LoVo (cell line): ENCODE measurements at regions not wholly inside any gene's neighbourhood (a gene's known extent, or its start where the extent isn't known, plus 50 kb on each side); places are given as distances from the start of the nearest gene placed in this dataset.
"Not testable (repeated sequence)": the region's sequence is repeated elsewhere in the genome, so short reads cannot be mapped to it uniquely, and the experiment has no call there.

Experiments
- DNase-seq: peaks from one replicate; pipeline ENCODE4 v3.0.0-alpha.2; 2016; ENCODE audit warnings: low spot score

- DNase-seq, result no peak
Observed at GRCh38 chr13:21913010-21913409, 242.1 kb downstream of the FGF9 start.

GRCh38 chr13:21917086-21918015 is 246.5 kb downstream of the FGF9 start:
- DNase-seq, result peak; percentile 52

DNA sequence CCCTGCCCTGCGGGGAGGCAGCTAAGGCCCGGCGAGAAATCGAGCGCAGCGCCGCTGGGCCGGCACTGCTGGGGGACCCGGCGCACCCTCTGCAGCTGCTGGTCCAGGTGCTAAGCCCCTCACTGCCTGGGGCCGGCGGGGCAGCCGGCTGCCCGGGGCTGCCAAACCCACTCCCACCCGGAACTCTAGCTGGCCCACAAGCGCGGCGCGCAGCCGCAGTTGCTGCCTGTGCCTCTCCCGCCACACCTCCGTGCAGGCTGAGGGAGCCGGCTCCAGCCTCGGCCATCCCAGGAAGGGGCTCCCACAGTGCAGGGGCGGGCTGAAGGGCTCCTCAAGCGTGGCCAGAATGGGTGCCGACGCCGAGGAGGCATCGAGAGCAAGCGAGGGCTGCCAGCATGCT is 249.9 kb downstream of the FGF9 start:
- not testable (repeated sequence) for DNase-seq

GRCh38 chr13:21924958-21925357 is 254.1 kb downstream of the FGF9 start:
- DNase-seq, result no peak

GRCh38 chr13:21925720-21926119 is 254.8 kb downstream of the FGF9 start:
- DNase-seq, result no peak

DNA sequence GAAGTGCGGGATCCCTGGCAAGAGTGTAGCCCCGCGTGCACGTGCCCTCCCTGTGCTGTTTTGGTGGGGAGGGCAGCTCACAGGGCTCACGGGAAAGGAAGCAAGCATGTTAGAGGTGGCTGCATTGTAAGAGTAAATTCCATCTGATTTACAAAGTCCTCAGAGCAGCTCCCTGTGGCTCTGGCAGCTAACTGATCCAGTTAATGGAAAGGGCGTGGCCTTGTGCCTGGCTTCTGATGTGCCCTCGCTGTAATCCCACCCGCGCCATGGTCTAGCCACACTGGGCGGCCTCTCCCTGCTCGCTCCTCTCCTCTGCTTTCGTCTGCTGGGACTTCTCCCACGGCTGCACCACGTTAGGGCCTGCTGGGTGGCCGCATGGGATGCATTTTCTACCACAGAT is 258.5 kb downstream of the FGF9 start:
- no peak for DNase-seq

DNA sequence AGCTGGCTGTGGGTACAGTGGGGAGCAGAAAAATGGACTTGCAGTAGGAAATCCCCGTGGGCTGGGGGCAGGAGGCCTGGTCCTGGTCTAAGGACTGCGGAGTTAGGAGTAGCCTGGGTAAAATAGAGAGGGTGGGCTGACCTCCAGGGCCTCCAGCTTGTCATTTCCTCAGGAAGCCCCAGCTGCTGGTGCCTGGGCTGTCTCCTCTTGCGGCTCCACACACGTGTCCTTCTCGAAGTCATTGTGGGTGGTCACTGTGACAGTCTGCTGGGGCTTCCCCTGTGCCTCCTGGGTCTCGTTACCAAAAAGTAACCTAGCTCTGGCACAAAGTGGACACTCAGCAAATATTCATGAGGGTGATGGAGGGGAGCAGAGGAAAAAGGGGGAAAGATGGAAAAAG is 259.7 kb downstream of the FGF9 start:
- DNase-seq, result no peak

DNA sequence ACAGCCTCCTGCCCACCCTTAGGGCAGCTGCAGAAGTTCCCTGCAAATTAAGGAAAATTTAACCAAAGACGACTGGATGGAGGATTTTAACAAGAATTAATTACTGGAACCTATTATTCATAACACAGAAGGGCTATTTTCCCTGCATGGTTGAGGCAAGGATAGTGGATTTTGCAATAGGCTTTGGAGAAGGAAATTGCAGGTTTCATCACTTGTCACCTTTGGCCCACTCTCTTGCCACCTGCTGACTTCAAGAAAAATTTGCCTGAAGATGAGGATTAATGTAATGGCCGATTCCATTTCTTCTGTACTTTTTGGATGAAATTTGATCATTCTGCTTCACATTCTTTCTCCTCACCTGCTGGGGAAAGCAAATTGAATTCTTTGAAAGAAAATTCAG is 261.7 kb downstream of the FGF9 start:
- no peak for DNase-seq

DNA sequence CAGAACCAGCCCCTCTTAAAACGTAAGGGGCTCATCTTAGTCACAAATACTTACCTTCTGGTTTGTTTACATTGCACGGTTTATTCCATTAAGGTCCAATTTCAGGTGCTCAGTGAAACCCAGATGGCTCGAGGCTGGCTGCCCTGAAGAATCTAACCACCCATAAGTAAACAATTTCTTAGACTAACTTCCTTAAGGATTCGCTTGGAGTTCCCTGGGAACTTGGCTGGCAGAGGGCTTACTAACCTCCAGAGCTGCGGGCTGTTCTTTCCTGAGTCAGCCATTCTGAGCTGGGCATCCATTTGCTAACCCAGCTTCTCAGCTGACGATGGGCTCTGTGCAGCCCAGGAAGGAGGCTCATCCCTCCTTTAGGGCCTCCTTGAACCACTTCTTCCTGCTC is 262.1 kb downstream of the FGF9 start:
- DNase-seq, result no peak

- no peak for DNase-seq
Observed at GRCh38 chr13:21934284-21934683, 263.4 kb downstream of the FGF9 start.

DNA sequence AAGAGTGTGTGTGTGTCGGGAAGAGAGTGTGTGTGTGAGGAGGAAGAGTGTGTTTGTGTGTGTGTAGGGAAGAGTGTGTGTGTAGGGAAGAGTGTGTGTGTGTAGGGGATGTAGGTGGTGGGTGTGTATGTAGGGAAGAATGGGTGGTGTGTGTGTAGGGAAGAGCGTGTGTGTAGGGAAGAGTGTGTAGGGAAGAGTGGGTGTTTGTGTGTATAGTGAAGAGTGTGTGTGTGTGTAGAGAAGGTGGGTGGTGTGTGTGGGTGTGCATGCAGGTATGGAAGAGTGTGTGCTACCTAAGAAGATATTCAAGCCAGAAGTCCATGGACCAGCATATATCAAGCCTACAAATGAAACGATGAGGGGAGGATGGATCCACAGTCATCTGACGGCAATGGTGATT is 265.8 kb downstream of the FGF9 start:
- DNase-seq, result no peak

- no peak for DNase-seq
Observed at GRCh38 chr13:21938168-21938567, 267.3 kb downstream of the FGF9 start.

DNA sequence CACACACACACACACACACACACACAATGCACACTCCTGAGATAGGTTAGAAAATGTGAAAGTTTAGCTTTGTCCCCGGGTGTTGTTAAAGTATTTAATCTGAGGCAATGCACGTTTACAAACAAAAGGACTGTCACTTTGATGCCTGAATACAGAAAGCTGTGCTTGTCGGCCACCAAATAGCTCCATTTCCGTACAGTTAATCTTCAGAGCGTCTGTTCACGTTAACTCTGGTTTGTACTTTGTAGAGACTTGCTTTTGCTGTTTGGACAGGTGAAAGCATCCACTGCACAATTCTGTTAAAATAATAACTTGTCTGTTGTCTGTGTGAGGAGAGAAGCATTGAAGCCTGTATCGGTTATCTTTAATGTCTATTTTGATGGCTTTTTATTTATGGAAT is 267.8 kb downstream of the FGF9 start:
- DNase-seq, result no peak

DNA sequence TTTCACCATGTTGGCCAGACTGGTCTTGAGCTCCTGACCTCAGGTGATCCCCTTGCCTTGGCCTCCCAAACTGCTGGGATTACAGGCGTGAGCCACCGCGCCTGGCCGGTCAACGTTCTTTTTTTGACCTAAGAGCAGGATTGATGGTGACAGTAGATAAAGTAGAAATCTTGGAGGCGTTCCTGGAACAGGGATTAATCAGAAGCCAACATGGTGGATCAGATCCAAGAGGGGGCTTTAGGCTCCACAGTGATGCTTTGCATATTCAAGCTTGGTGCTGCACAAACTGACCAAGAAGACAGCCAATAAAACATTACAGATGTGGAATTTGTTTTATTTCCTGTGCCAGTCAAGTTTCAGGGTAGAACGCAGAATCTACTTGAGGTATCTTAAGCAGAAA is 271.2 kb downstream of the FGF9 start:
- DNase-seq, result no peak

- DNase-seq, result no peak
Observed at GRCh38 chr13:21944610-21945009, 273.7 kb downstream of the FGF9 start.

DNA sequence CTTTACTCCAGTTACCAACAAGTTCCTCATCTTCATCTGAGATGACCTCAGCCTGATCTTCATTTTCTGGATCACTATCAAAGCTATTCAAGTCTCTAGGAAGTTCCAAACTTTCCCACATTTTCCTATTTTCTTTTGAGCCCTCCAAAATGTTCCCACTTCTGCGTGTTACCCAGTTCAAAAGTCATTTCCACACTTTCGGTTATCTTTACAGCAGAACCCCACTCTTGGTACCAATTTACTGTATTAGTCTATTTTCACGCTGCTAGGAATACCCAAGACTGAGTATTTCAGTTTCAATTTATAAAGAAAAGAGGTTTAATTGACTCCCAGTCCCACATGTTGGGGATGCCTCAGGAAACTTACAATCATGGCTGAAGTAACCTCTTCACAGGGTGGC is 274.3 kb downstream of the FGF9 start:
- no peak for DNase-seq

GRCh38 chr13:21946964-21947363 is 276.1 kb downstream of the FGF9 start:
- DNase-seq, result no peak

DNA sequence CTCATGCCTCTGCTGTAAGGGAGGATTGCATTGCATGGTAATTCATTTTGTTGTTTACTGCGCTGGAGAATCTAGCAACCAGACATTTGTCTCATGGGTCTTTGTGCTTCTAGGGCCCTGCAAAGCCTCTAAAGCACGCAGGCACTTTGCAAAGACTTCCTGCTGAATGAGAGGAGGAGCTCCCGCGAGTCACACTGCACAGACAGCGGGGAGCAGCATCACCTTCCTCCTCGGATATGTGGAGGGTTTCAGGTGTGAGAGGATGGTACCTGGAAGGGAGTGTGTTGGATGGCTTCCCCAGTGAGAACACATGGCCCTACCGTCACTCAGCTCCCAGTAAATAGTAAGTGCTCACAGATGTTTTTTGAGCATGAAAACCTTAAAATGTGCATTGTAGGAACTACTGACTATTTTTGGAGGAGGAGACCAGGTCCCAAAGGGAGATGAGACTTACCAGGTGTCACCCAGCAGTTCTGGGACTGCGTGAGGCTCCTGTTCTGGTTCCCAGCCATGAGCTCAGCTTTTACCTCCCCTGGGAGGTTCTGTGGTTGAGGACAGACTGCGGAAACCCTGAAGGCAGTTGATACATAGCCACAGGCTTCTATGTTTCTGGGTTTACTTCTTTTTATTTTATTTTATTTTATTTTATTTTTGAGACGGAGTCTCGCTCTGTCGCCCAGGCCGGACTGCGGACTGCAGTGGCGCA is 278.0 kb downstream of the FGF9 start:
- DNase-seq, result no peak

DNA sequence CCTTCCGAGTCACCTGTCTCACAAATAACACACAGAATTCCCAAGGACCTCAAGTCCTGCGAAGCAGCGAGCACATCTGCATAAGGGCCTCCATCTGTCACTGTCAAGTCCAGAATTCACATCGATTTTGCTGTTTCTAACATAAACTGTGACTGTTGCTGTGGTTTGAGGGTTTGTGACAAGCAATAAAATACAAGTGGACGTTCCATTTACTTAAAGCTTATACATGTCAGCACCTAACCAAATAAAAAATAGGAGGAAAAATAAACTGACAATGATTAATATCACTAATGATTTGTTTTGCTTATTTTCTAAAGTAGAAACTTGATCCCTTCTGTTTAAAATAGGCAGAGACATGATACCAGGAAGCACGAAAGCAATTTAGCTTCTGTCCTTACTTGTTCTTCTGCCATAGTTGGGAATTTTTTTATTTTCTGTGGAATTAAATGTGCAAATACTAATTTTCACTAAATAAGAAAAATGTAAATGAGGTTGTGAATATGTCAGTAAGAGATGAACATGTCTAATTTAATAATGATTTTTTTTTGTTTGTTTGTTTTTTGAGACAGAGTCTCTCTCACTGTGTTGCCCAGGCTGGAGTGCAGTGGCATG is 279.1 kb downstream of the FGF9 start:
- DNase-seq, result no peak

GRCh38 chr13:21956666-21957065 is 285.8 kb downstream of the FGF9 start:
- no peak for DNase-seq

- no peak for DNase-seq
Observed at GRCh38 chr13:21957833-21958232, 287.0 kb downstream of the FGF9 start.

GRCh38 chr13:21960108-21960507 is 289.2 kb downstream of the FGF9 start:
- DNase-seq, result no peak

DNA sequence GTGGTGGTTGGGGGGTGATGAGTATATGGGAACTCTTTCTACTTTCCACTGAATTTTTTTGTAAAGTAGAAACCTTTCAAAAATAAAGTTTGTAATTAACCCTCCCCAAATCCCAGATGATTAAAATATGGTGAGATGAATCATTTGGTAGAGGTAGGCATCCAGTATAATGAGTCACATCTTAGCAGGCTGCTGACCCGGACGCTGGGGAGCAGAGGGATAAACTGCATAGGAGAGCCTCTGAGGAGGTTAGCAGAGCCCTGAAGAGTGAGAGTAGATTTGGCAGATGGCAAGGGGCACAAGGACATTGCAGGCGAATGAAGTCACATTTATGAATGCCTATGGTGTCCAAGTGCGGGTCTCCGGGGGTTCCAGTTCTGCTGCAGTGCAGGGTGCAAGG is 293.8 kb downstream of the FGF9 start:
- no peak for DNase-seq
